Esophagus squamous epithelium (tissue), 4 donors: ENCODE measurements at regions not wholly inside any gene's neighbourhood (a gene's known extent, or its start where the extent isn't known, plus 50 kb on each side); places are given as distances from the start of the nearest gene placed in this dataset.

Source experiments
- CTCF ChIP-seq, 6 experiments: fragments of 450-650 bp in 4 of 6; fragments of 200-600 bp in 2 of 6; sonication (generic) in 2 of 6; IDR thresholded peaks; one replicate each; pipeline ENCODE4 v1.5.1; 2016 to 2019; ENCODE audit warnings: antibody characterized with exemption in 6 of 6, mild to moderate bottlenecking in 4 of 6, moderate library complexity in 4 of 6
- POLR2A ChIP-seq, 4 donors: fragments of 450-650 bp; IDR thresholded peaks; one replicate each; pipeline ENCODE4 v1.6.1; 2017; ENCODE audit warnings: antibody characterized with exemption in 4 of 4, mild to moderate bottlenecking in 4 of 4, moderate library complexity in 3 of 4

DNA sequence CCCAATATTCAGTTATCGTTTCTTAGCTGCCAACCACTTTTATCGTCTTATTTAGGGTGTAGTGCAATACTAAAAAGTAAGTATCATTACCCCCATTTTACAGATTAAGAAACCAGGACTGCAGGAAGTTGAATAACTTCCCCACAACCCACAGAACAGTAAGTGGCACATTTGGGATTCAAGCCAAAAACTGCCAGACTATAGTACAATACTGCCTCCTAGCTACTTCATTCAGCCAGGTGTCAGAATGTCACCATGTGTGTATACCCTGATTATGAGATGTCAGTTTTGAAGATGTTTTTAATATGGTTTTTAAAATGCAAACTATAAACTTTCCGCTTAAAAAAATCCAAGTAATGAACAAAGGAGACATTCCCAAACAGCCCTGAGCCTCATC lies 74.2 kb upstream of the PROK2 start:
- TF ChIP-seq CTCF (IDR thresholded peaks at IDR 0.05) (peak in 5 of 6 experiments; percentile 30 to 66 (median 36)), POLR2A (IDR thresholded peaks at IDR 0.05) (no peak)
